GM06990 (cell line): ENCODE measurements at regions not wholly inside any gene's neighbourhood (a gene's known extent, or its start where the extent isn't known, plus 50 kb on each side); places are given as distances from the start of the nearest gene placed in this dataset.

ENCODE experiments used
- DNase-seq: peaks from one replicate; pipeline ENCODE4 v3.0.0-alpha.2; 2011; ENCODE audit not compliant: insufficient read length; ENCODE audit errors: extremely low read depth
- H3K27me3 ChIP-seq: replicated peaks from 2 replicates; pipeline ENCODE4 v1.6.0; 2011; ENCODE audit warnings: low read length; ENCODE audit not compliant: control insufficient read depth, insufficient read depth
- H3K36me3 ChIP-seq: 2 replicates; pipeline ENCODE4 v1.5.1; 2011; ENCODE audit warnings: low read length; ENCODE audit not compliant: control insufficient read depth, insufficient read depth
- H3K4me3 ChIP-seq: replicated peaks from 2 replicates; pipeline ENCODE4 v1.5.1; 2011; ENCODE audit warnings: low read depth, mild to moderate bottlenecking, control low read depth, low read length
- CTCF ChIP-seq: IDR thresholded peaks from 2 replicates; pipeline ENCODE4 v1.5.1; 2011; ENCODE audit warnings: low read length, control low read depth, mild to moderate bottlenecking, inconsistent platforms; ENCODE audit not compliant: insufficient read depth, poor library complexity, severe bottlenecking

- Histone ChIP-seq H3K4me3 (no peak overlapping the region), H3K36me3 (no peaks in the 10 kb centered on the region), H3K27me3 (no peaks in the 10 kb centered on the region)
- no peak for TF ChIP-seq CTCF
- DNase-seq = no peak
Measured at GRCh38 chrX:99010957-99011356, 1399.1 kb downstream of the PCDH19 start.

GRCh38 chrX:99001286-99001685 is 1408.8 kb downstream of the PCDH19 start:
- TF ChIP-seq CTCF = no peak
- DNase-seq = no peak
- no peaks in the 10 kb centered on the region for H3K27me3 ChIP-seq

GRCh38 chrX:98962996-98963395 is 1447.1 kb downstream of the PCDH19 start:
- H3K4me3 ChIP-seq = no peak overlapping the region
- no peaks in the 10 kb centered on the region for H3K36me3 ChIP-seq
- DNase-seq = no peak
- TF ChIP-seq CTCF = no peak
- H3K27me3 ChIP-seq = no peaks in the 10 kb centered on the region

More at GRCh38 chrX:99001286-99001685, 1408.8 kb downstream of the PCDH19 start:
- Histone ChIP-seq H3K4me3 (no peak overlapping the region), H3K36me3 (no peaks in the 10 kb centered on the region)

GRCh38 chrX:98956014-98956413 is 1454.1 kb downstream of the PCDH19 start:
- Histone ChIP-seq H3K27me3 (no peaks in the 10 kb centered on the region), H3K36me3 (no peaks in the 10 kb centered on the region), H3K4me3 (no peak overlapping the region)
- no peak for DNase-seq
- no peak for TF ChIP-seq CTCF

GRCh38 chrX:98939456-98939855 is 1470.6 kb downstream of the PCDH19 start:
- H3K36me3 ChIP-seq = no peaks in the 10 kb centered on the region
- H3K27me3 ChIP-seq = no peaks in the 10 kb centered on the region
- no peak overlapping the region for H3K4me3 ChIP-seq
- no peak for TF ChIP-seq CTCF
- no peak for DNase-seq

GRCh38 chrX:98931216-98931615 is 1478.9 kb downstream of the PCDH19 start:
- TF ChIP-seq CTCF = no peak
- DNase-seq = no peak
- H3K4me3 ChIP-seq = no peak overlapping the region
- no peaks in the 10 kb centered on the region for H3K27me3 ChIP-seq
- no peaks in the 10 kb centered on the region for H3K36me3 ChIP-seq
